Activated CD8-positive, alpha-beta T cell treated with anti-CD3 and anti-CD28 coated beads for 36 hours (primary cell): ENCODE measurements at regions not wholly inside any gene's neighbourhood (a gene's known extent, or its start where the extent isn't known, plus 50 kb on each side); places are given as distances from the start of the nearest gene placed in this dataset.

Source experiments
- ATAC-seq: fragments of 200-7000 bp; cut with Tn5 transposase; one replicate; pipeline ENCODE4 v1.10.0; 2021; ENCODE audit warnings: mild to moderate bottlenecking, moderate library complexity
- CTCF ChIA-PET: fragments of 350-600 bp; sonication (Branson Sonifier 250); formaldehyde crosslinking; loops from one replicate; lab custom pipeline; 2021; ENCODE audit warnings: antibody characterized with exemption; lab: Charles Lee
- POLR2A ChIA-PET: fragments of 350-600 bp; sonication (Branson Sonifier 250); formaldehyde crosslinking; loops from one replicate; lab custom pipeline; 2021; ENCODE audit warnings: antibody characterized with exemption; lab: Charles Lee
- DNase-seq: peaks from one replicate; pipeline ENCODE4 v3.0.0-alpha.2; 2020
- H3K27ac Mint-ChIP-seq: one replicate; pipeline ENCODE4 v1.8.0; 2021; ENCODE audit warnings: mild to moderate bottlenecking, mixed read lengths
- H3K27me3 Mint-ChIP-seq: one replicate; pipeline ENCODE4 v1.8.0; 2021; ENCODE audit warnings: mixed read lengths
- H3K36me3 Mint-ChIP-seq: one replicate; pipeline ENCODE4 v1.8.0; 2021; ENCODE audit warnings: low read depth, mixed read lengths
- H3K4me1 Mint-ChIP-seq: one replicate; pipeline ENCODE4 v1.8.0; 2021; ENCODE audit warnings: low read depth, mixed read lengths
- H3K4me3 Mint-ChIP-seq: one replicate; pipeline ENCODE4 v1.8.0; 2021; ENCODE audit warnings: mild to moderate bottlenecking, moderate library complexity, mixed read lengths
- H3K9me3 Mint-ChIP-seq: one replicate; pipeline ENCODE4 v1.8.0; 2021; ENCODE audit warnings: mixed read lengths
- CTCF ChIP-seq: fragments of 200-600 bp; IDR thresholded peaks from one replicate; pipeline ENCODE4 v1.8.0; 2022; ENCODE audit warnings: antibody characterized with exemption, mild to moderate bottlenecking
- intact Hi-C: fragments of 100-400 bp; cut with micrococcal nuclease; formaldehyde crosslinking; loops from one replicate; pipeline ENCODE4 v1.10.0; 2022

GRCh38 chr9:75788006-75788634 lies 102.4 kb upstream of the PCSK5 start:
- H3K4me1 Mint-ChIP-seq: no peaks in the 10 kb centered on the region
- H3K27ac Mint-ChIP-seq: no peak overlapping the region
- no peaks in the 10 kb centered on the region for H3K27me3 Mint-ChIP-seq
- POLR2A ChIA-PET: no interaction called here
- CTCF ChIA-PET: interaction anchor here (0.7 kb wide), 1 partner anchor 78 kb away, joined by 3 read pairs; no protein-coding TSS in a partner anchor
- no peaks in the 10 kb centered on the region for H3K36me3 Mint-ChIP-seq
- DNase-seq: no peak
- intact Hi-C loops: no loop called here
- H3K4me3 Mint-ChIP-seq: no peak overlapping the region
- no peaks in the 10 kb centered on the region for H3K9me3 Mint-ChIP-seq
- no peak for ATAC-seq
- TF ChIP-seq CTCF: no peak

GRCh38 chr9:75797085-75797580 lies 93.3 kb upstream of the PCSK5 start:
- ChIA-PET POLR2A (no interaction called here), CTCF (no interaction called here)
- no peak overlapping the region for H3K4me3 Mint-ChIP-seq
- no peak for TF ChIP-seq CTCF
- H3K27me3 Mint-ChIP-seq: peaks cover 9% of the 10 kb centered on the region
- no peaks in the 10 kb centered on the region for H3K36me3 Mint-ChIP-seq
- no peak for ATAC-seq
- intact Hi-C loops: no loop called here
- H3K4me1 Mint-ChIP-seq: no peaks in the 10 kb centered on the region
- DNase-seq: no peak
- H3K27ac Mint-ChIP-seq: no peak overlapping the region
- no peaks in the 10 kb centered on the region for H3K9me3 Mint-ChIP-seq

- ATAC-seq (no peak), DNase-seq (no peak)
- POLR2A ChIA-PET: no interaction called here
- intact Hi-C loops: no loop called here
- H3K9me3 Mint-ChIP-seq: no peaks in the 10 kb centered on the region
- H3K4me1 Mint-ChIP-seq: no peaks in the 10 kb centered on the region
- TF ChIP-seq CTCF: no peak
- no peak overlapping the region for H3K27ac Mint-ChIP-seq
- H3K36me3 Mint-ChIP-seq: no peaks in the 10 kb centered on the region
- CTCF ChIA-PET: no interaction called here
- no peak overlapping the region for H3K4me3 Mint-ChIP-seq
- peaks cover 9% of the 10 kb centered on the region for H3K27me3 Mint-ChIP-seq
These were observed 92.0 kb upstream of the PCSK5 start for GRCh38 chr9:75798505-75798904.

GRCh38 chr9:75803130-75803529 lies 87.3 kb upstream of the PCSK5 start:
- POLR2A ChIA-PET: no interaction called here
- no peaks in the 10 kb centered on the region for H3K27me3 Mint-ChIP-seq
- H3K4me3 Mint-ChIP-seq: no peak overlapping the region
- no peaks in the 10 kb centered on the region for H3K9me3 Mint-ChIP-seq
- H3K27ac Mint-ChIP-seq: no peak overlapping the region
- ATAC-seq (no peak), DNase-seq (no peak)
- H3K36me3 Mint-ChIP-seq: no peaks in the 10 kb centered on the region
- CTCF ChIA-PET: no interaction called here
- no peaks in the 10 kb centered on the region for H3K4me1 Mint-ChIP-seq
- TF ChIP-seq CTCF: no peak
- intact Hi-C loops: no loop called here

- no peak for DNase-seq
- Mint-ChIP-seq H3K4me1 (no peaks in the 10 kb centered on the region), H3K4me3 (no peak overlapping the region), H3K9me3 (peaks cover 14% of the 10 kb centered on the region), H3K27ac (no peak overlapping the region), H3K27me3 (no peaks in the 10 kb centered on the region), H3K36me3 (no peaks in the 10 kb centered on the region)
- ATAC-seq: no peak
- no peak for TF ChIP-seq CTCF
- POLR2A ChIA-PET: no interaction called here
- CTCF ChIA-PET: no interaction called here
- intact Hi-C loops: no loop called here
These were observed 80.4 kb upstream of the PCSK5 start for GRCh38 chr9:75810063-75810462.
